GM23248 (cell line): ENCODE measurements at regions not wholly inside any gene's neighbourhood (a gene's known extent, or its start where the extent isn't known, plus 50 kb on each side); places are given as distances from the start of the nearest gene placed in this dataset.

ENCODE experiments used
- DNase-seq: peaks from one replicate; pipeline ENCODE4 v3.0.0-alpha.2; 2015
- H2AFZ ChIP-seq: fragments of 200-600 bp; sonication (generic); 2 replicates; pipeline ENCODE4 v1.6.1; 2016; ENCODE audit warnings: antibody characterized with exemption
- H3F3A ChIP-seq: fragments of 200-600 bp; sonication (generic); 2 replicates; pipeline ENCODE4 v1.6.1; 2016; ENCODE audit warnings: mild to moderate bottlenecking, antibody characterized with exemption, mixed run types; ENCODE audit not compliant: insufficient read depth
- H3K27ac ChIP-seq: fragments of 200-600 bp; sonication (generic); 2 replicates; pipeline ENCODE4 v1.5.1; 2016; ENCODE audit warnings: mild to moderate bottlenecking
- H3K27me3 ChIP-seq: fragments of 200-600 bp; sonication (generic); replicated peaks from 2 replicates; pipeline ENCODE4 v1.6.1; 2016; ENCODE audit warnings: mild to moderate bottlenecking; ENCODE audit not compliant: insufficient read depth
- H3K36me3 ChIP-seq: fragments of 200-600 bp; sonication (generic); 2 replicates; pipeline ENCODE4 v1.6.1; 2016; ENCODE audit warnings: low read depth, mild to moderate bottlenecking
- H3K4me1 ChIP-seq: fragments of 200-600 bp; sonication (generic); 2 replicates; pipeline ENCODE4 v1.6.1; 2016; ENCODE audit warnings: mild to moderate bottlenecking; ENCODE audit not compliant: insufficient read depth
- H3K4me2 ChIP-seq: fragments of 200-600 bp; sonication (generic); one replicate; pipeline ENCODE4 v1.6.1; 2016; ENCODE audit warnings: mild to moderate bottlenecking; ENCODE audit not compliant: unreplicated experiment
- H3K4me3 ChIP-seq: fragments of 200-600 bp; sonication (generic); 2 replicates; pipeline ENCODE4 v1.5.1; 2016; ENCODE audit warnings: mild to moderate bottlenecking
- H3K79me2 ChIP-seq: fragments of 200-600 bp; sonication (generic); 2 replicates; pipeline ENCODE4 v1.6.1; 2016; ENCODE audit warnings: mild to moderate bottlenecking; ENCODE audit not compliant: insufficient read depth
- H3K9ac ChIP-seq: fragments of 200-600 bp; sonication (generic); 2 replicates; pipeline ENCODE4 v1.6.1; 2016; ENCODE audit warnings: mild to moderate bottlenecking
- H3K9me2 ChIP-seq: fragments of 200-600 bp; sonication (generic); 2 replicates; pipeline ENCODE4 v1.6.1; 2016; ENCODE audit warnings: mixed run types, mild to moderate bottlenecking, moderate library complexity; ENCODE audit not compliant: insufficient read depth
- H3K9me3 ChIP-seq: fragments of 200-600 bp; sonication (generic); one replicate; pipeline ENCODE4 v1.6.1; 2017; ENCODE audit warnings: low read depth
- H4K20me1 ChIP-seq: fragments of 200-600 bp; sonication (generic); 2 replicates; pipeline ENCODE4 v1.6.0; 2016; ENCODE audit not compliant: insufficient read depth
- EZH2 ChIP-seq: fragments of 200-600 bp; sonication (generic); IDR thresholded peaks from 2 replicates; pipeline ENCODE4 v1.6.1; 2018; ENCODE audit warnings: antibody characterized with exemption, mild to moderate bottlenecking; ENCODE audit not compliant: insufficient read depth, poor library complexity, severe bottlenecking
- EZH2phosphoT487 ChIP-seq: fragments of 200-600 bp; sonication (generic); IDR thresholded peaks from 2 replicates; pipeline ENCODE4 v1.6.1; 2018; ENCODE audit warnings: antibody characterized with exemption, moderate library complexity, mild to moderate bottlenecking, low read depth; ENCODE audit not compliant: insufficient read depth
- WGBS, 2 experiments: methylation state at CpG; one replicate each; pipeline ENCODE4 v1.1.6; 2015 to 2017; ENCODE audit warnings: low lambda C conversion rate in 2 of 2, low coverage in 1 of 2; ENCODE audit errors: missing lambda C conversion rate in 2 of 2; 5-methylcytosine and 5-hydroxymethylcytosine counted together
- in situ Hi-C: fragments of 300-500 bp; cut with MboI; formaldehyde crosslinking; loops from 2 replicates; pipeline ENCODE4 v1.15.0; 2020

- H4K20me1 ChIP-seq, result no peaks in the 10 kb centered on the region
- no peak for TF ChIP-seq EZH2phosphoT487
- no peak overlapping the region for H3K4me2 ChIP-seq
- no peak for DNase-seq
- H2AFZ ChIP-seq, result 0 out of 2 replicates have a peak overlapping the region, but pooled peaks have one; percentile 12
- in situ Hi-C loops, result no loop called here
- H3K9me3 ChIP-seq, result no peaks in the 10 kb centered on the region
- H3K27ac ChIP-seq, result no peak overlapping the region
- H3K79me2 ChIP-seq, result no peaks in the 10 kb centered on the region
- H3K27me3 ChIP-seq, result no peaks in the 10 kb centered on the region
- no peaks in the 10 kb centered on the region for H3F3A ChIP-seq
- H3K4me3 ChIP-seq, result no peak overlapping the region
- no peaks in the 10 kb centered on the region for H3K9me2 ChIP-seq
- no peaks in the 10 kb centered on the region for H3K4me1 ChIP-seq
- H3K9ac ChIP-seq, result no peak overlapping the region
- H3K36me3 ChIP-seq, result no peaks in the 10 kb centered on the region
- WGBS, 2 experiments, result 58 to 63% methylated on average over 4 of the region's 4 CpGs
Measured at GRCh38 chr13:90542959-90543505, 804.5 kb upstream of the MIR17HG start.

GRCh38 chr13:90545070-90545840, 802.2 kb upstream of the MIR17HG start:
- Histone ChIP-seq H3K9ac (no peak overlapping the region), H3K9me2 (no peaks in the 10 kb centered on the region), H3K36me3 (no peaks in the 10 kb centered on the region), H3K4me1 (no peaks in the 10 kb centered on the region), H3K4me3 (no peak overlapping the region), H3F3A (no peaks in the 10 kb centered on the region), H3K9me3 (no peaks in the 10 kb centered on the region), H3K27ac (no peak overlapping the region), H3K79me2 (no peaks in the 10 kb centered on the region), H3K4me2 (no peak overlapping the region), H2AFZ (no peak overlapping the region), H3K27me3 (no peaks in the 10 kb centered on the region), H4K20me1 (no peaks in the 10 kb centered on the region)
- peak; percentile 8 for DNase-seq
- in situ Hi-C loops, result no loop called here
- 90 to 96% methylated on average over 4 of the region's 4 CpGs for WGBS, 2 experiments
- TF ChIP-seq EZH2phosphoT487 (no peak), EZH2 (no peak)

GRCh38 chr13:90547272-90547790, 800.2 kb upstream of the MIR17HG start:
- H4K20me1 ChIP-seq, result no peaks in the 10 kb centered on the region
- WGBS, 2 experiments, result 35 to 42% methylated on average over 2 of the region's 2 CpGs
- no peak for TF ChIP-seq EZH2phosphoT487
- no peak for TF ChIP-seq EZH2

GRCh38 chr13:90551253-90551652, 796.2 kb upstream of the MIR17HG start:
- Histone ChIP-seq H3K79me2 (no peaks in the 10 kb centered on the region), H3K9me3 (no peaks in the 10 kb centered on the region), H3K36me3 (no peaks in the 10 kb centered on the region), H3K4me2 (no peak overlapping the region), H3K27ac (no peak overlapping the region), H4K20me1 (no peaks in the 10 kb centered on the region), H3K9me2 (no peaks in the 10 kb centered on the region; the same call in 1 of the 2 replicates), H3K4me3 (no peak overlapping the region), H3F3A (peaks cover 3% of the 10 kb centered on the region; the same call in 1 of the 2 replicates), H2AFZ (no peak overlapping the region), H3K4me1 (0 out of 2 replicates have a peak, but pooled peaks cover 2% of the 10 kb centered on the region), H3K9ac (no peak overlapping the region), H3K27me3 (no peaks in the 10 kb centered on the region)
- 65 to 74% methylated on average over 3 of the region's 3 CpGs for WGBS, 2 experiments
- TF ChIP-seq EZH2phosphoT487 (no peak), EZH2 (no peak)
- DNase-seq, result no peak
- in situ Hi-C loops, result no loop called here

More at GRCh38 chr13:90547272-90547790, 800.2 kb upstream of the MIR17HG start:
- no peaks in the 10 kb centered on the region for H3F3A ChIP-seq
- DNase-seq, result no peak
- no peak overlapping the region for H3K4me2 ChIP-seq
- no peaks in the 10 kb centered on the region for H3K27me3 ChIP-seq
- H2AFZ ChIP-seq, result no peak overlapping the region
- in situ Hi-C loops, result no loop called here
- H3K27ac ChIP-seq, result no peak overlapping the region
- H3K79me2 ChIP-seq, result no peaks in the 10 kb centered on the region
- H3K9me3 ChIP-seq, result no peaks in the 10 kb centered on the region
- no peaks in the 10 kb centered on the region for H3K9me2 ChIP-seq
- no peak overlapping the region for H3K4me3 ChIP-seq
- no peak overlapping the region for H3K9ac ChIP-seq
- no peaks in the 10 kb centered on the region for H3K36me3 ChIP-seq
- no peaks in the 10 kb centered on the region for H3K4me1 ChIP-seq
